ENCODE measurements at regions not wholly inside any gene's neighbourhood (a gene's known extent, or its start where the extent isn't known, plus 50 kb on each side); places are given as distances from the start of the nearest gene placed in this dataset.

DNA sequence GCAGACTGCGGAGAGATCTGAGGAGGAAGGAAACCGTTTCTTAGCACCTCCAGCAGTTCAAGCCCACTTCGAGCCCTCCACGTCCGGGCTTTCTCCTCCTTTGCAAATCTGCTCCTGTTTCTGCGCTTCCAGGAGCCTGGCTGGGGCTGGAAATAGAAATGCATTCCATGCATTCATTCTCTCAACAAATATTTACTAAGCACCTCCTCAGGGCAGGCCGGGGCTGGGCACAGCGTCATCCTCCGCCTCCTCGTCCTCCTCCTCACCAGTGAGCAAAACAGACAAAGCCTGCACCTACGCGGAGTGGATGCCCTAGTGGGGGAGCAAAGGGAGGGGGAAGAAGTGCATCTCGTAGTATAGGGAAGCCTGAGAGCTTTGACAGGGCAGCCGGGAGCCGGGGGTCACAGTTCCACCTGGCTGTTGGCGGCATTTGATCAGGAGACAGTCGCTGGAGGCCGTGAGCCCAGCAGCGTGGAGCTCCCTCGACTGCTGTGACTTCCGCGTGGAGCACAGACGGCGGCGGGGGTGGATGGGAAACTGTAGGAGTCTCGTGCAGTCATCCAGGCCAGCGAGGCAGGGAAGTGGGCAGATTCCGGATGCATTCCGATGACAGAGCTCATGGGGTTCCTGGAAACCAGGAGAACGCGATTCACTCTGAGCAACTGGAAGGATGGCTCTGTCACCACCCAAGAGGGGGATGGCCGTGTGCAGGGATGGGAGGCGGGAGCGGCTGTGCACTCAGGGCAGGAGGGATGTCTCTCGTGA lies 93.5 kb downstream of the SIK1 start:
- Histone ChIP-seq H3K9me3 (ENCODE audit: control insufficient read depth in 5 of 5, low read length in 5 of 5) (no peaks in the 10 kb centered on the region), H3K36me3 (ENCODE audit: control insufficient read depth in 5 of 5, insufficient read depth in 5 of 5, low read length in 5 of 5) (no peaks in the 10 kb centered on the region), H3K27me3 (ENCODE audit: control insufficient read depth in 5 of 5, insufficient read depth in 4 of 5, low read length in 5 of 5) (peaks cover 3 to 32% (median 11%) of the 10 kb centered on the region in 5 donors), H3K27ac (ENCODE audit: low read depth, low read length) (no peak overlapping the region), H3K9ac (ENCODE audit: low read length in 5 of 5) (peak overlapping the region in 1 of 5 donors; percentile 19), H3K4me1 (ENCODE audit: control insufficient read depth in 5 of 5, insufficient read depth in 5 of 5, low read length in 5 of 5) (peaks cover 0 to 29% (median 19%) of the 10 kb centered on the region in 5 donors), H3K4me3 (ENCODE audit: low read depth in 1 of 5, low read length in 5 of 5) (peak overlapping the region in 4 of 5 donors; percentile 2 to 41 (median 18))

DNA sequence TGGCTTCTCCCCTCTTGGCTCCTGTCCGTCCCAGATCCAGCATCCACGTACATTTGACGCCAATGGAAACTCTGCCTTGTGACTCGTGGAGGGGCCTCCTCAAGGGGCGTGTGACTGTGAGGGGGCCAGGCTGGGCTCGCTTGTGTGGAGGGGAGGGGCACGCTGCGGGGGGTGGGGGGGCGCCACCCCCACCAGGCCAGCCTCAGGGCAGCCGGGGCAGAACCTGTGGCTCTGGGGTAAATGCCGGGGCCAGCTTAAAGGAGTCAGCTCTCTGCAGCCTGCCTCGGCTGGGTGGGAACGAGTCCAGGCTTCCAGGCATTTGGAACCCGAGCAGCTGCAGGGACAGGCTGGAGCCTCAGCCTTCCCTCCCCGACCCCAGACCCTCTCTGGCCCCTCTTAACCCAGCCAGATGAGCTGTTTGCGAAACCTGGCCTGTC lies 94.1 kb downstream of the SIK1 start:
- H3K4me3 ChIP-seq (ENCODE audit: low read depth in 1 of 5, low read length in 5 of 5) = peak overlapping the region in 3 of 5 donors; percentile 2 to 41 (median 32)
- H3K4me1 ChIP-seq (ENCODE audit: control insufficient read depth in 5 of 5, insufficient read depth in 5 of 5, low read length in 5 of 5) = peaks cover 0 to 27% (median 19%) of the 10 kb centered on the region in 5 donors
- peak overlapping the region in 1 of 5 donors; percentile 19 for H3K9ac ChIP-seq (ENCODE audit: low read length in 5 of 5)
- H3K36me3 ChIP-seq (ENCODE audit: control insufficient read depth in 5 of 5, insufficient read depth in 5 of 5, low read length in 5 of 5) = no peaks in the 10 kb centered on the region
- no peaks in the 10 kb centered on the region for H3K9me3 ChIP-seq (ENCODE audit: control insufficient read depth in 5 of 5, low read length in 5 of 5)
- H3K27me3 ChIP-seq (ENCODE audit: control insufficient read depth in 5 of 5, insufficient read depth in 4 of 5, low read length in 5 of 5) = peaks cover 3 to 32% (median 11%) of the 10 kb centered on the region in 5 donors
- H3K27ac ChIP-seq (ENCODE audit: low read depth, low read length) = no peak overlapping the region

DNA sequence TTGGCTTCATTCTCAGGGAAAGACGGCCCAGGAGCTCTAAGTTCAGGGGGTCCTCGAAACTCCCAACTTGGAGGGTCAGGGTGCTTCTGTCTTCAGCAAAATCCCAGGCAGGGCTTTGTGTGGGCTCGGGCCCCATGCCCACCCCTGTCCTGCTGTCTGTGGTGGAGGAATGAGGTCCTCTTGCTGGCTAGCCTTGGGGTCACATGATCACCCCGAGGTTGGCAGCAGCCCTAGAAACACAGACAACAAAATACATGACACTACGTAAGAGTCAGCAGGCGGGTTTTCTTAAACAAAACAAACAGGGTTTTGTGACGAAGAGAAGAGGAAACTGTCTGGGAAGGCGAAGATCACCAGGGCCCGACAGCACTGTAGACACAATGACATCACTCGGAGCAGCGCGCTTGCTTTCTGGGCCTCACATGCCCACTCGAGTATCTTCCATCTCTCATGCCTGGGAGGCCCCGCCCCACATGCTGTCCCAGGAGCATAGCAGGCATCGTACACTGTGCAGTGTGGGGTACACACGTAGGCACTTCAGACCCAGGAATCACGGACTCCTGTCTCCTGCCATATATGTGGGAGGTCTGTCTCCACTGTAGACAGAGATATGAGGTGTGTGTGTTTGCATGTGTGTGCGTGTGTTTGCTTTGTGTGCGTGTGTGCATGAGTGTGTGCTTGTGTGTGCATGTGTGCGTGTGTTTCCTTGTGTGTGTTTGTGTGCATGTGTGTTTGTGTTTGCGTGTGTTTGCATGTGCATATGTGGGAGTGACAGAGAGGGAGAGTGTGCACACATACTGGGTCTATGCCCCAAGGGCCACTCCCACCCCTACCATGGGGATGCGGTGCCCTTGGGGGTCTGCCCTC lies 94.7 kb downstream of the SIK1 start:
- peaks cover 0 to 27% (median 19%) of the 10 kb centered on the region in 5 donors for H3K4me1 ChIP-seq (ENCODE audit: control insufficient read depth in 5 of 5, insufficient read depth in 5 of 5, low read length in 5 of 5)
- no peaks in the 10 kb centered on the region for H3K36me3 ChIP-seq (ENCODE audit: control insufficient read depth in 5 of 5, insufficient read depth in 5 of 5, low read length in 5 of 5)
- peaks cover 3 to 32% (median 11%) of the 10 kb centered on the region in 5 donors for H3K27me3 ChIP-seq (ENCODE audit: control insufficient read depth in 5 of 5, insufficient read depth in 4 of 5, low read length in 5 of 5)
- no peaks in the 10 kb centered on the region for H3K9me3 ChIP-seq (ENCODE audit: control insufficient read depth in 5 of 5, low read length in 5 of 5)
- H3K27ac ChIP-seq (ENCODE audit: low read depth, low read length) = no peak overlapping the region
- no peak overlapping the region for H3K9ac ChIP-seq (ENCODE audit: low read length in 5 of 5)
- no peak overlapping the region for H3K4me3 ChIP-seq (ENCODE audit: low read depth in 1 of 5, low read length in 5 of 5)

DNA sequence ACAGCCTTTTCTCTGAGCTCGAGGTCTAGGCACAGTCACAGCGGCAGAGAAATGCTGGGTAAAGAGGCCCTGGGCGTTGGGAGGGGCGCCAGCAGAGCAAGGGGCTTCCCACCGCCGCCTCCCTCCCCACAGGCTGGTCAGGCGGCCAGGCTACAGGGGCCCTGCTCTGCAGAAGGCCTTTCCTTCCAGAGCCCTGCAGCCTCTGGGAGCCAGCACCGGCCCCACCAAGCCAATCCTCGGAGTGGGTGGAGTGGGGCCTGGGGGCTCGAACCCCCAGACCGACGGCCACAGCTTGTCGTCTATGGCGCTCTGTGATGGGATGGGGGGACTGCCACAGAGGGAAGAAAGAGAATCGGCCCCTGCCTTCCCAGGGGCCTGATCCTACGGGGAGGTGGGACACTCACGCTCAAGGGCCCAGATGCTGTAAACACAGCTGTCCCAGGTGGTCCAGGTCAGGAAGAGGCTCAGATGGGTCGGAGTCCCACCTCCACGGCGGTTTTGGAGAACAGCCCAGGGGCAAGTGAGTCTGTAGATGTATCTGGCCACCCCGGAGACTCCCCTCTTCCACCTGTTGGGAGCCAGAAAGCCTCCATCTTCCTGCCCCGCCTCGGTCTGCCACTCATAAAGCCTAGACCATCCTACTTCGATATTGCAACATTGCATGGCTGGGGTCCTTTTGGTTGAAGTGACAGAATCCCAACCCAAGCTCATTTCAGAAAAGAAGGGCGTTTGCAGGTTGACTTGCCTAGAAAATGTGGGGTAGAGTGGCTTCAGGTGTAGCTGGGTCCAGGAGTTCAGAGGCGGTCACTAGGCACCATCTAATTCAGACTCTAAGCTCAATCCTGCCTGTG lies 95.6 kb downstream of the SIK1 start:
- no peak overlapping the region for H3K27ac ChIP-seq (ENCODE audit: low read depth, low read length)
- no peak overlapping the region for H3K9ac ChIP-seq (ENCODE audit: low read length in 5 of 5)
- no peak overlapping the region for H3K4me3 ChIP-seq (ENCODE audit: low read depth in 1 of 5, low read length in 5 of 5)
- H3K4me1 ChIP-seq (ENCODE audit: control insufficient read depth in 5 of 5, insufficient read depth in 5 of 5, low read length in 5 of 5) = peaks cover 0 to 27% (median 19%) of the 10 kb centered on the region in 5 donors
- H3K27me3 ChIP-seq (ENCODE audit: control insufficient read depth in 5 of 5, insufficient read depth in 4 of 5, low read length in 5 of 5) = peaks cover 3 to 32% (median 11%) of the 10 kb centered on the region in 5 donors
- H3K36me3 ChIP-seq (ENCODE audit: control insufficient read depth in 5 of 5, insufficient read depth in 5 of 5, low read length in 5 of 5) = no peaks in the 10 kb centered on the region
- H3K9me3 ChIP-seq (ENCODE audit: control insufficient read depth in 5 of 5, low read length in 5 of 5) = no peaks in the 10 kb centered on the region

DNA sequence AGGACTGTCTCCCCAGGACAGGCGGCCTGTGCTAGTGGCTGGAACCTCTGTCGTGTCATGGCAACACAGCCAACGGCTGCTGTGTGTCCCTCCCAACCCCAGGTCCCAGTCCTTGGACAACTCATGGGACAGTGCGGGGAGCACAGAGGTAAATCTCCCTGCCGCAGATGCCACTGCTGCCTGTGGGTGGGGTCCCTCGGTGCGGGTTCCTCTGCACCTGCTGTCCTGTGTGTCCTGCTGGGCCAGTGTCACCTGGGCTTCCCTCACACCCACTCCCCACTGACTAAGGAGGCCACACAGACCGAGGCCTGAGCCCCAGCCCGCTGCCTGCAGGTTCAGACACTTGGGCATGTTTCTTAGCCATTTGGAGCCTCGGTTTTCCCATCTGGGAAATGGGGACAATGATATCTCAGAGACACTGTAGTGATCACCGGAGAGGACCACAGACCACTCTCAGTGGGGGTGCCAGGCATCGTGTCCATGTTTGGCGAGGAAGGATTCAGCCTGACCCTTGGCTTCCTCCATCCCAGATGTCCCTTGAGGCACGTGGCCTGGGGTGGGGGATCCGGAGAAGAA lies 96.5 kb downstream of the SIK1 start:
- Histone ChIP-seq H3K4me3 (ENCODE audit: low read depth in 1 of 5, low read length in 5 of 5) (no peak overlapping the region), H3K9me3 (ENCODE audit: control insufficient read depth in 5 of 5, low read length in 5 of 5) (no peaks in the 10 kb centered on the region)

DNA sequence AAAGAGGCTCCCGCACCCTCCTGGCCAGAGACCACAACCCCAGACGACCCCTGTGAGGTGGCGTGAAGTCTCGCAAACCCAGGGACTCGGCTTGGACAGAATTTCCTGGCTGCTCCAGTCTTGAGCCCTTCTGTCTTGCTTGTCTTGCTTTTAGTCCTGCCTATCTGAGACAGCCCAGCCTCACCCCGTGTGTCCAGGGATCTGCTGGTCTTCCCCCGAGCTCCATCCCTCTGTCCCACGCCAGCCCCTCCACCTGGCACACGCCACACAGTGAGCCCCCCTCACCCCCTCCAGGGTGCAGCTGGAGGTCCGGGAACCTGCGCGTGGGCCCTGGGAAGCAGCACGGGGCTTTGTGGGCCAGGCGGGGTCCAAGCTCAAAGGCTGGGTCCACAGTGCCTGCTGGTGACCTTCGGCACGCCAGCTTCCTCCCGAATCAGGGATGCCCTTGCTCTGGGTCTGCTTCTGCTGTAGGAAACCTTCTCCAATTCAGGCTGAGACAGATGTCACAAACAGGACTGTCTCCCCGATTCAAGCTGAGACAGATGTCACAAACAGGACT lies 97.1 kb downstream of the SIK1 start:
- Histone ChIP-seq H3K36me3 (ENCODE audit: control insufficient read depth in 5 of 5, insufficient read depth in 5 of 5, low read length in 5 of 5) (no peaks in the 10 kb centered on the region), H3K4me1 (ENCODE audit: control insufficient read depth in 5 of 5, insufficient read depth in 5 of 5, low read length in 5 of 5) (peaks cover 0 to 30% (median 21%) of the 10 kb centered on the region in 5 donors), H3K27me3 (ENCODE audit: control insufficient read depth in 5 of 5, insufficient read depth in 4 of 5, low read length in 5 of 5) (peaks cover 3 to 32% (median 11%) of the 10 kb centered on the region in 5 donors), H3K9ac (ENCODE audit: low read length in 5 of 5) (no peak overlapping the region), H3K9me3 (ENCODE audit: control insufficient read depth in 5 of 5, low read length in 5 of 5) (no peaks in the 10 kb centered on the region), H3K4me3 (ENCODE audit: low read depth in 1 of 5, low read length in 5 of 5) (no peak overlapping the region), H3K27ac (ENCODE audit: low read depth, low read length) (no peak overlapping the region)

More for the DNA sequence above, 96.5 kb downstream of the SIK1 start:
- Histone ChIP-seq H3K27ac (ENCODE audit: low read depth, low read length) (no peak overlapping the region), H3K9ac (ENCODE audit: low read length in 5 of 5) (no peak overlapping the region), H3K36me3 (ENCODE audit: control insufficient read depth in 5 of 5, insufficient read depth in 5 of 5, low read length in 5 of 5) (no peaks in the 10 kb centered on the region), H3K4me1 (ENCODE audit: control insufficient read depth in 5 of 5, insufficient read depth in 5 of 5, low read length in 5 of 5) (peaks cover 0 to 30% (median 19%) of the 10 kb centered on the region in 5 donors), H3K27me3 (ENCODE audit: control insufficient read depth in 5 of 5, insufficient read depth in 4 of 5, low read length in 5 of 5) (peaks cover 3 to 32% (median 11%) of the 10 kb centered on the region in 5 donors)

DNA sequence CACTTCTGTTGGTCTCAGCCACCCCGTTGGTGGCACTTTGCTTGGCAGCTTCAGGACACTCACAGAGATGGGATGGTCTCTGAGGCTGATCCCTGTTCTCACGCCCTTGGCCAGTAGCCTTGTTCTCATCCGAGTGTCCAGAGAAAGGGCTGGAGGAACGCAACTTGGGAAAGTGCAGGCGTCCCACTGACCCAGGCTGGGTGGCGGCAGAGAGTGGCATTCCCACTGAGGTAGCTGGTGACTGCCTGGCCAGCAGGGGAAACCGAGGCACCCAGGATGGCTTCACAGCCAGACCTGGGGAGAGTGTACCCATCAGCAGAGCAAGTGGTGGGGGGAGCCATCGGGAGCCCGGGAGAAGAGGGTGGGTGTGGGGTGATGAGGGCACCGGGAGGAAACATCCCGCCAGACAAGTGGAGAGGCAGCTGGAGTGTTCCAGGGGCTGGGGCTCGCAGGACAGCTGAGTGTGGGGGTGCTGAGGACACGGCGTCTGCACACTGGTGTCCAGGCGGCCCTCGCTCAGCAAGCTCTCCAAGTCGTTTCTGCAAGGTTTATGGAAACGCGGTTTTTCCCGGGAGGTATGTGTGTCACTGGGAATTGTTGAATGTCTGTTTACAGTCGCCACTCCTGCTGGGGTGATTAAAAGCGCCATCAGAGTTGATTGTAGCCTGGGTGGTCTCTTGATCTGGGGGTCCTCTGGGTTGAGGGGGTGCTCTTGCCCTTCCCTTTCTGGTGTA lies 97.8 kb downstream of the SIK1 start:
- Histone ChIP-seq H3K36me3 (ENCODE audit: control insufficient read depth in 5 of 5, insufficient read depth in 5 of 5, low read length in 5 of 5) (no peaks in the 10 kb centered on the region), H3K27ac (ENCODE audit: low read depth, low read length) (no peak overlapping the region), H3K4me3 (ENCODE audit: low read depth in 1 of 5, low read length in 5 of 5) (no peak overlapping the region), H3K27me3 (ENCODE audit: control insufficient read depth in 5 of 5, insufficient read depth in 4 of 5, low read length in 5 of 5) (peaks cover 3 to 32% (median 11%) of the 10 kb centered on the region in 5 donors), H3K4me1 (ENCODE audit: control insufficient read depth in 5 of 5, insufficient read depth in 5 of 5, low read length in 5 of 5) (peaks cover 0 to 28% (median 20%) of the 10 kb centered on the region in 5 donors), H3K9me3 (ENCODE audit: control insufficient read depth in 5 of 5, low read length in 5 of 5) (no peaks in the 10 kb centered on the region), H3K9ac (ENCODE audit: low read length in 5 of 5) (no peak overlapping the region)

DNA sequence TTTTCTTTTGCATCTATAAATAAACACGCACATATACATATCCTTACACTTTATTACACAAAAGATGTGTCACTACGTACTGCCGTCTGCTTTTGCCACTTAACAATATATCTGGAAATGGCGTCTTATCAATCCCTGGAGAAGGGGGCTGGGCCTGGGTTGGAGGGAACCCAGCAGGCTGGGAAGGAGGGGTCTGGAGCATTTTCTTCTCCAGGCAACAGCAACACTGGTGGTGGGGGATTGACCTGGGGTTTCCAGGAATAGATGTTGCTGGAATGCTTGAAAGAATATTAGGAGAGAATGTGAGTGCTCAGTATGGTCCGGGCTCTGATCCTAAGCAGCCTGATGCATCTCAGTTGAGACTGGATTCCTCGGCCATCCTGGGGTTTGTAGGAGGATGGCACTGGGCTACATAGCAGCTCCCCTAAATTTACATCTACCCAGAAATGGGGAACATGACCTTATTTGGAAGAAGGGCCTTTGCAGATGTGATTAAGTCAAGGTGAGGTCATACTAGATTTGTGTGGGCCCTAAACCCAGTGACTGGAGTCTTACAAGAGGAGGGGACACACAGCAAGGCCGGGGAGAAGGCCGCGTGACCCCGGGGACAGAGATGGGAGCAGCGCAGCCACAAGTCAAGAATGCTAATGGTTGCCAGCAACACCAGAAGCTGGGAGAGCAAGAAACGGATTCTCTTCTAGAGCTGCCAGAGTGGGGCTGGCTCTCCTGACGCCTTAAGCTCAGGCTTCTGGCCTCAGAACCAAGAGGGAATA lies 98.6 kb downstream of the SIK1 start:
- Histone ChIP-seq H3K27ac (ENCODE audit: low read depth, low read length) (no peak overlapping the region), H3K4me3 (ENCODE audit: low read depth in 1 of 5, low read length in 5 of 5) (no peak overlapping the region), H3K4me1 (ENCODE audit: control insufficient read depth in 5 of 5, insufficient read depth in 5 of 5, low read length in 5 of 5) (peaks cover 1 to 31% (median 24%) of the 10 kb centered on the region in 5 donors), H3K9ac (ENCODE audit: low read length in 5 of 5) (no peak overlapping the region), H3K36me3 (ENCODE audit: control insufficient read depth in 5 of 5, insufficient read depth in 5 of 5, low read length in 5 of 5) (no peaks in the 10 kb centered on the region), H3K9me3 (ENCODE audit: control insufficient read depth in 5 of 5, low read length in 5 of 5) (no peaks in the 10 kb centered on the region), H3K27me3 (ENCODE audit: control insufficient read depth in 5 of 5, insufficient read depth in 4 of 5, low read length in 5 of 5) (peaks cover 0 to 27% (median 9%) of the 10 kb centered on the region in 5 donors)
